Neural progenitor cell (in vitro differentiated cells): ENCODE measurements at regions not wholly inside any gene's neighbourhood (a gene's known extent, or its start where the extent isn't known, plus 50 kb on each side); places are given as distances from the start of the nearest gene placed in this dataset.

Source experiments
- CTCF ChIP-seq: fragments of 200-600 bp; sonication (generic); IDR thresholded peaks from 2 replicates; pipeline ENCODE4 v1.5.1; 2017; ENCODE audit warnings: antibody characterized with exemption, mild to moderate bottlenecking
- EZH2 ChIP-seq: fragments of 200-600 bp; sonication (generic); IDR thresholded peaks from 2 replicates; pipeline ENCODE4 v1.6.1; 2017; ENCODE audit warnings: antibody characterized with exemption, mild to moderate bottlenecking, moderate library complexity
- EZH2phosphoT487 ChIP-seq: fragments of 200-600 bp; sonication (generic); IDR thresholded peaks from 2 replicates; pipeline ENCODE4 v1.6.1; 2017; ENCODE audit warnings: antibody characterized with exemption

DNA sequence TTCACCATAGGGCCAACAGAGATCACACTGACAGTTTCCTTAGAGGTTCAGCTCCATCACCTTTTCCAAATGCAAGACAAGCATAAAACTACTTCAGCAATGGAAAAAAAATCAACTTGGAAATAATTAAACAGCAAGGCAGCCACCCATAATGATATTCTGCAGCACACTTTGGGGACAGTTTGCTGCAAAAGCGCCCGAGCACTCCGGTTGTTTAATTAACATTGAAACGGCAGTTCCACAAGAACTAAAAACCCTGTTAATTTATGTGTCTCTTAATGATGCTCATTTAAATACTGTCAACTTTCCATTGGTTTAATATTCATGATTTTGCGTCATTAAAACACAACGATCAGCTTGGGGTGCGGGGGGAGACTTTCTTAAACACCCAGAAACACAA is 153.2 kb downstream of the ELAVL4 start:
- TF ChIP-seq CTCF (no peak), EZH2 (no peak), EZH2phosphoT487 (no peak)
